ENCODE measurements at regions not wholly inside any gene's neighbourhood (a gene's known extent, or its start where the extent isn't known, plus 50 kb on each side); places are given as distances from the start of the nearest gene placed in this dataset.
A peak's percentile ranks its signal among the peaks of the same experiment; 100 is the strongest.

DNA sequence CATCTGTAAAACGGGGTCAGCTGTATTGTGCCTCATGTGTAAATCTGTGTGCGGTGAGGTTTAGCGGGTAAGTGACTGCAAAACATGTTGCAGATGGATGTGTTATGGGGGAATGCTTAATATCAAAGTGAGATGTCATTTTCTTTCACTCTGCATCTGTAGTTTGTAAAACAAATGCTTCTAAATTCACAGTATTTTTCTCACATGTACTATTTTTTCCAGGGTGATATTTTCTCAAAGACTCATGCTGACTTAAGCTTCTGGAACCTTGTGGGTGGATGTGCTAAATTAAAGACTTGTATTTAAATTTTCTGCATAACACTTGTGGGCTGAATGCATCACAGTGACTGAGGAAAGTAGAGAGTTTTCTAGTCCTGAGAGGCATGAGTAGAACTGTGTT, 115.2 kb upstream of the TP63 start:
- in situ Hi-C loops (cut with MboI; ENCODE audit: low sequenced_read_pairs, unreplicated experiment) = loop anchor here (25.0 kb wide), 1 partner anchor 421 kb away; no protein-coding TSS in a partner anchor
- no peak for DNase-seq (ENCODE audit: low spot score)
- no peak for TF ChIP-seq CTCF (IDR thresholded peaks at IDR 0.05; ENCODE audit: borderline replicate concordance, control extremely low read depth, extremely low read depth, insufficient read depth, missing control alignments)

- no peak for TF ChIP-seq CTCF (IDR thresholded peaks at IDR 0.05; ENCODE audit: borderline replicate concordance, control extremely low read depth, extremely low read depth, insufficient read depth, missing control alignments)
- DNase-seq (ENCODE audit: low spot score) = no peak
- in situ Hi-C loops (cut with MboI; ENCODE audit: low sequenced_read_pairs, unreplicated experiment) = loop anchor here (25.0 kb wide), 1 partner anchor 419 kb away; no protein-coding TSS in a partner anchor
Measured at GRCh38 chr3:189517981-189518380, 113.2 kb upstream of the TP63 start.

GRCh38 chr3:189519458-189519857, 111.7 kb upstream of the TP63 start:
- no peak for DNase-seq (ENCODE audit: low spot score)
- no peak for TF ChIP-seq CTCF (IDR thresholded peaks at IDR 0.05; ENCODE audit: borderline replicate concordance, control extremely low read depth, extremely low read depth, insufficient read depth, missing control alignments)
- in situ Hi-C loops (cut with MboI; ENCODE audit: low sequenced_read_pairs, unreplicated experiment) = loop anchor here (25.0 kb wide), 1 partner anchor 418 kb away; no protein-coding TSS in a partner anchor

DNA sequence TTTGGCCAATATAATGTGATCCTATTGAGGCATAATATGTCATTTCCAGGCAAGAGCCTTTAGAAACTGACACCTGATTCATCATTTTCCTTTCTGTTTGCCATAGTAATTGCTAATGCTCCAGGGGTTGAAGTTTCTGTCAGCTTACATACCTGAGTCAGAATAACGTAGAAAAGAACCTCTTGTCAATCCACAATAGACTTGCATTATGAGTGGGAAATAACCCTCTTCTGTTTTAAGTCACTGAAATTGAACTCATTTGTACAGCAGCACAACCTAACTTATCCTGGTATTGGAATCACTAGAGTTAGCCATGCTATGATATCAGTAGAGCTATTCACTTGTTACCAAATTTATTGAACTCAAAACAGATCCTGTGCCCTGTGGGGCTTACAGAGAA, 101.7 kb upstream of the TP63 start:
- TF ChIP-seq CTCF (IDR thresholded peaks at IDR 0.05; ENCODE audit: borderline replicate concordance, control extremely low read depth, extremely low read depth, insufficient read depth, missing control alignments) = no peak
- DNase-seq (ENCODE audit: low spot score) = peak; percentile 4
- in situ Hi-C loops (cut with MboI; ENCODE audit: low sequenced_read_pairs, unreplicated experiment) = no loop called here

DNA sequence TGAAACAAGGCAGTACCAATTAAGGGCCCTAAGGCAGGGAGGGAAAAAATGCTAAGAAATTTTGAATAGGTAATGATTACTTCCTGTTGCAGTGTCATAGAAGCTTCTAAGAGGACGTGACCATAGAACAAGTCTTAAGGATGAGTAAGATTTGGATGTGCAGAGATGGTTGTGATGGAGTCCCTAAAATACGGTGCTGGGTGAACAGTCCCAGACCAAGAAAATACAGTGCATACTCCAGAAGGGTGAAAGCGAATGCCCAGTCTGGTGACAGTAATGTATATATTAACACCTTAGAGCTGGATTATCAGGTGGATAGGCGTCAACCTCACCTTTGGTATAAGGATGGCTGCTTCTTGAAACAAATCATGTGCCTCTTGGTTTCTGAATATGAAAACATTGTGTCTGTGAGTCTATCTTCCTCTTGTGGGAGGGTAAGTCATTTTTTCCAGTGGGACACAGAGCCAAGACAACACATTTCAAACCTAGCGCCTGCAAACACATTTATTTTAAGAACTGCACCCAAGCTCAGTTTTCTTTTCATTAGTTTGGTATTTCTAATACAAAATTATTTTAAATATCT, 101.2 kb upstream of the TP63 start:
- in situ Hi-C loops (cut with MboI; ENCODE audit: low sequenced_read_pairs, unreplicated experiment) = no loop called here
- no peak for TF ChIP-seq CTCF (IDR thresholded peaks at IDR 0.05; ENCODE audit: borderline replicate concordance, control extremely low read depth, extremely low read depth, insufficient read depth, missing control alignments)
- no peak for DNase-seq (ENCODE audit: low spot score)

DNA sequence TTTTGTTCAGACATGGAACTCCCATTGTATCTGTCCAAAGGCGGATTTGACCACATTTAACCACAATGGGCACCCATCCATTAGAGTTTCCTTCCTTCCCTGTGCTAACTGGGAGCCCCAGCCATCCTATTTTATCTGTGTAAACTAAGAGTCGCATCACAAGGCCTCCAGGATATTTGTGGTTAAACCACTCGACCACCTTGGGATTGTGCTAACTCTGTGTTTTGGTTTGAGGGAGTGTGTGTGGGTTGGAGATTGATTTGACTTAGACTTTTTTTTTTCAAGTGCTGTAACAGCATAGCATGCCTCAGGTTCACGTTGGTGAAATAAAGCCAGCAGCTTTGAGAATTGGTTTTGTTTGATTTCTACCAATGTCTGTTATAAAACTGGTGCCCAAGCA, 100.4 kb upstream of the TP63 start:
- TF ChIP-seq CTCF (IDR thresholded peaks at IDR 0.05; ENCODE audit: borderline replicate concordance, control extremely low read depth, extremely low read depth, insufficient read depth, missing control alignments) = no peak
- in situ Hi-C loops (cut with MboI; ENCODE audit: low sequenced_read_pairs, unreplicated experiment) = no loop called here
- no peak for DNase-seq (ENCODE audit: low spot score)

Data from GM13976 (cell line).